Naive thymus-derived CD8-positive, alpha-beta T cell (primary cell): ENCODE measurements at regions not wholly inside any gene's neighbourhood (a gene's known extent, or its start where the extent isn't known, plus 50 kb on each side); places are given as distances from the start of the nearest gene placed in this dataset.

Source experiments
- ATAC-seq, 2 donors: fragments of 150-1000 bp; cut with Tn5 transposase in 1 of 2; sonication (Bioruptor Pico), chemical (Tn5 transposase) in 1 of 2; 1 replicate in 1 of 2; 2 replicates in 1 of 2; pipeline ENCODE4 v1.10.0; 2021; ENCODE audit warnings: mild to moderate bottlenecking in 2 of 2, moderate library complexity in 2 of 2
- POLR2A ChIA-PET: fragments of 350-600 bp; sonication (Branson Sonifier 250); formaldehyde crosslinking; loops from one replicate; lab custom pipeline; 2021; ENCODE audit warnings: antibody characterized with exemption; lab: Charles Lee
- DNase-seq, 10 donors: peaks; one replicate each; pipeline versions ENCODE4 v3.0.0 to v3.0.0-alpha.2; 2020 to 2022
- H3K27ac Mint-ChIP-seq, 10 donors: one replicate each; pipeline ENCODE4 v1.8.0; 2020 to 2022; ENCODE audit warnings: mild to moderate bottlenecking in 10 of 10, mixed read lengths in 10 of 10, moderate library complexity in 4 of 10, inconsistent platforms in 1 of 10
- H3K27me3 Mint-ChIP-seq, 5 donors: one replicate each; pipeline ENCODE4 v1.8.0; 2021 to 2022; ENCODE audit warnings: mixed read lengths in 5 of 5
- H3K36me3 Mint-ChIP-seq, 3 donors: one replicate each; pipeline ENCODE4 v1.8.0; 2020 to 2022; ENCODE audit warnings: mixed read lengths in 3 of 3, mild to moderate bottlenecking in 2 of 3, inconsistent platforms in 1 of 3
- H3K4me1 Mint-ChIP-seq, 4 donors: one replicate each; pipeline ENCODE4 v1.8.0; 2021 to 2022; ENCODE audit warnings: mixed read lengths in 4 of 4
- H3K4me3 Mint-ChIP-seq, 10 donors: one replicate each; pipeline ENCODE4 v1.8.0; 2020 to 2022; ENCODE audit warnings: mild to moderate bottlenecking in 10 of 10, mixed read lengths in 10 of 10, moderate library complexity in 6 of 10, inconsistent platforms in 1 of 10
- H3K9me3 Mint-ChIP-seq, 9 donors: one replicate each; pipeline ENCODE4 v1.8.0; 2020 to 2022; ENCODE audit warnings: mixed read lengths in 9 of 9, mild to moderate bottlenecking in 3 of 9, inconsistent platforms in 1 of 9, moderate library complexity in 1 of 9

- Mint-ChIP-seq H3K9me3 (peaks cover 0 to 14% (median 2%) of the 10 kb centered on the region in 9 donors), H3K27ac (no peak overlapping the region), H3K4me1 (no peaks in the 10 kb centered on the region), H3K27me3 (no peaks in the 10 kb centered on the region), H3K36me3 (no peaks in the 10 kb centered on the region), H3K4me3 (no peak overlapping the region)
- DNase-seq (no peak), ATAC-seq (no peak)
- POLR2A ChIA-PET = no interaction called here
Measured at GRCh38 chr4:45663628-45664081, 460.2 kb downstream of the GABRG1 start.

DNA sequence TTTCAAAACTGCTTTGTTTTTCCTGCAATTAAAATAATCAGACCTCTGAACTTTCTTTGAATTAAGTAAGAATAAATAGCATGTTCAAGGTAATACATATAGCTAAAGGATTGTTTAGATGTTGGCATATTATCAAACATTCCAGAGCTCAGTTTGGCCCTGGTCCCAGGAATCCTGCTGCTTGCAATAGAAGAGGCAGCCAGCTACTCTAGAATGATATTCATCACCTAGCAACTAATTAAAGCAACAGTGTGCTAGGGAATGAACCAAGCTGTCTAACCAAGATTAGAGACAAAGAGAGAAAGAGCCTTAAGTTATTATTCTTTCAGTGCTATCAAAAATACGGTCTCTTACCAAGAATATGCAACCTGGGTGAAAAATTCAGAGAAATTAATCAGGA, 460.9 kb downstream of the GABRG1 start:
- H3K27me3 Mint-ChIP-seq = no peaks in the 10 kb centered on the region
- POLR2A ChIA-PET = no interaction called here
- DNase-seq (no peak), ATAC-seq (no peak)
- H3K4me3 Mint-ChIP-seq = no peak overlapping the region
- H3K4me1 Mint-ChIP-seq = no peaks in the 10 kb centered on the region
- H3K36me3 Mint-ChIP-seq = no peaks in the 10 kb centered on the region
- peaks cover 0 to 13% (median under 1%) of the 10 kb centered on the region in 9 donors for H3K9me3 Mint-ChIP-seq
- no peak overlapping the region for H3K27ac Mint-ChIP-seq

GRCh38 chr4:45661893-45662292, 462.0 kb downstream of the GABRG1 start:
- DNase-seq (no peak), ATAC-seq (no peak)
- Mint-ChIP-seq H3K36me3 (no peaks in the 10 kb centered on the region), H3K27me3 (no peaks in the 10 kb centered on the region), H3K9me3 (peaks cover 0 to 13% (median 0%) of the 10 kb centered on the region in 9 donors), H3K4me1 (no peaks in the 10 kb centered on the region), H3K4me3 (no peak overlapping the region), H3K27ac (no peak overlapping the region)
- POLR2A ChIA-PET = no interaction called here

GRCh38 chr4:45650545-45650944, 473.3 kb downstream of the GABRG1 start:
- H3K4me1 Mint-ChIP-seq = no peaks in the 10 kb centered on the region
- H3K36me3 Mint-ChIP-seq = no peaks in the 10 kb centered on the region
- ATAC-seq (no peak), DNase-seq (no peak)
- peaks cover 0 to 32% (median 7%) of the 10 kb centered on the region in 9 donors for H3K9me3 Mint-ChIP-seq
- POLR2A ChIA-PET = no interaction called here
- no peaks in the 10 kb centered on the region for H3K27me3 Mint-ChIP-seq
- no peak overlapping the region for H3K27ac Mint-ChIP-seq
- H3K4me3 Mint-ChIP-seq = no peak overlapping the region

GRCh38 chr4:45648846-45649245, 475.0 kb downstream of the GABRG1 start:
- H3K4me3 Mint-ChIP-seq = no peak overlapping the region
- POLR2A ChIA-PET = no interaction called here
- no peaks in the 10 kb centered on the region for H3K27me3 Mint-ChIP-seq
- H3K36me3 Mint-ChIP-seq = no peaks in the 10 kb centered on the region
- no peak overlapping the region for H3K27ac Mint-ChIP-seq
- H3K9me3 Mint-ChIP-seq = peaks cover 0 to 31% (median 5%) of the 10 kb centered on the region in 9 donors
- no peak for DNase-seq
- ATAC-seq = no peak
- no peaks in the 10 kb centered on the region for H3K4me1 Mint-ChIP-seq

DNA sequence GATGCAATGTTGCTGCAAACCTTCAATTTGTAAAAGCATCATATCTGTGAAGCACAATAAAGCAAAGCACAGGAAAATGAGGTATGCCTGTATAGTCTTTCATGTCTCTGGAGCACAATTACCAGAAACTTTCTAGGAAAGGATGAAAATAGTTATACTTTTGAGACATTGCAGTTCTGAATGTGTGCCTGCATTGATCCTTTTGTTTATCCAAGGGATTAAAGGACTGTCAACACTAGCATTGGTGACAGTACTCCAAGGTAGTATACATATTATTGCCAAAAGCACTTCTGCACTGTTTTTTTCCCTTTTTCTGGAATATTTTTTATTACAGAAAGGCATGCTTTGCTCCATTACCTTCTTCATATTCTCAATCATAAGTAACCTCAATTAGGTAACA, 476.0 kb downstream of the GABRG1 start:
- POLR2A ChIA-PET = no interaction called here
- no peak overlapping the region for H3K4me3 Mint-ChIP-seq
- peaks cover 2 to 27% (median 7%) of the 10 kb centered on the region in 9 donors for H3K9me3 Mint-ChIP-seq
- H3K27ac Mint-ChIP-seq = no peak overlapping the region
- no peaks in the 10 kb centered on the region for H3K27me3 Mint-ChIP-seq
- ATAC-seq = no peak
- H3K36me3 Mint-ChIP-seq = no peaks in the 10 kb centered on the region
- no peak for DNase-seq
- H3K4me1 Mint-ChIP-seq = no peaks in the 10 kb centered on the region

- H3K4me1 Mint-ChIP-seq = no peaks in the 10 kb centered on the region
- DNase-seq (no peak), ATAC-seq (no peak)
- H3K27me3 Mint-ChIP-seq = no peaks in the 10 kb centered on the region
- H3K36me3 Mint-ChIP-seq = no peaks in the 10 kb centered on the region
- POLR2A ChIA-PET = no interaction called here
- no peak overlapping the region for H3K27ac Mint-ChIP-seq
- H3K9me3 Mint-ChIP-seq = peaks cover 2 to 20% (median 7%) of the 10 kb centered on the region in 9 donors
- no peak overlapping the region for H3K4me3 Mint-ChIP-seq
Measured at GRCh38 chr4:45646885-45647590, 476.8 kb downstream of the GABRG1 start.

GRCh38 chr4:45640281-45640680, 483.6 kb downstream of the GABRG1 start:
- H3K27ac Mint-ChIP-seq = no peak overlapping the region
- H3K36me3 Mint-ChIP-seq = no peaks in the 10 kb centered on the region
- H3K9me3 Mint-ChIP-seq = peaks cover 2 to 39% (median 4%) of the 10 kb centered on the region in 9 donors
- DNase-seq (no peak), ATAC-seq (no peak)
- H3K4me3 Mint-ChIP-seq = no peak overlapping the region
- no peaks in the 10 kb centered on the region for H3K4me1 Mint-ChIP-seq
- no peaks in the 10 kb centered on the region for H3K27me3 Mint-ChIP-seq
- POLR2A ChIA-PET = no interaction called here

DNA sequence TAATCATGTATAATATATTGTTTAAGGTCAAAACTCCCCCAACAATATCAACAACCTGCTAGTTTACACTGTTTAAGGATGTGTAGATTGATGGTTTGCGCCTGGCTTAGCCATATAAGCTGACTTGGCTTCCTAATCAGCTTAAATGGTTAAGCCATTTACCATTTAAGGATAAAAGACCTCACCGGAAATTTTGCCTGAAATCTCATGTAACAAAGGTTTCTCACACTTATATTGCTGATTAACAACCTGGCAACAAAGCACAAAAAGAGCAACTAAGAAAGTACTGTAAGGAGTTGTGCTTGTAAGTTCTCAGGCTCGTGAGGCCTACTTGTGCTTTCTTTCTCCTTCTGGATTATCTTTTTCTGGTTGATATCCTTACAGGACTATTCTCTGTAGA, 485.2 kb downstream of the GABRG1 start:
- no peak for ATAC-seq
- H3K4me1 Mint-ChIP-seq = no peaks in the 10 kb centered on the region
- no peak overlapping the region for H3K4me3 Mint-ChIP-seq
- POLR2A ChIA-PET = no interaction called here
- no peak for DNase-seq
- peaks cover 2 to 50% (median 5%) of the 10 kb centered on the region in 9 donors for H3K9me3 Mint-ChIP-seq
- no peaks in the 10 kb centered on the region for H3K36me3 Mint-ChIP-seq
- H3K27ac Mint-ChIP-seq = no peak overlapping the region
- no peaks in the 10 kb centered on the region for H3K27me3 Mint-ChIP-seq

GRCh38 chr4:45636175-45636574, 487.7 kb downstream of the GABRG1 start:
- POLR2A ChIA-PET = no interaction called here
- ATAC-seq = no peak
- Mint-ChIP-seq H3K4me3 (no peak overlapping the region), H3K27me3 (no peaks in the 10 kb centered on the region), H3K9me3 (peaks cover 0 to 45% (median 4%) of the 10 kb centered on the region in 9 donors), H3K4me1 (no peaks in the 10 kb centered on the region), H3K27ac (no peak overlapping the region), H3K36me3 (no peaks in the 10 kb centered on the region)
- no peak for DNase-seq

GRCh38 chr4:45629717-45630116, 494.1 kb downstream of the GABRG1 start:
- ATAC-seq = no peak
- Mint-ChIP-seq H3K9me3 (peaks cover 0 to 27% (median 8%) of the 10 kb centered on the region in 9 donors), H3K4me3 (no peak overlapping the region), H3K27me3 (no peaks in the 10 kb centered on the region), H3K36me3 (no peaks in the 10 kb centered on the region), H3K27ac (no peak overlapping the region), H3K4me1 (no peaks in the 10 kb centered on the region)
- POLR2A ChIA-PET = no interaction called here
- no peak for DNase-seq

DNA sequence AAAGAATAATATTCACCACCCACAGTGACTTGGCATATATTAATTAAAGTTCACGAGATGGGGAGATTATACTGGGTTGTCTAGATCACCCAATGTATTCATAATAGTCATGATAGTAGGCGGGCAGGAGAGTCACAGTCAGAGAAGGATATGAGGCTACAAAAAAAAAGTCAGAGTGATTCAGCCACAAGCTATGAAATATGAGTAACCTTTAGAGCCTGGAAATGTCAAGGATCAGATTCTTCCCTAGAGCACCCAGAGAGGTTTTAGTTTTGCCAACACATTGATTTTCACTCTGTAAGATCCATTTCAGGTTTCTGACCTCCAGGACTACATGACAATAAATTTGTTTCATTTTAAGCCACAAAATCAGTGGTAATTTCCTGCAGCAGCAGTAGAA, 501.9 kb downstream of the GABRG1 start:
- ATAC-seq = no peak
- Mint-ChIP-seq H3K4me1 (no peaks in the 10 kb centered on the region), H3K36me3 (no peaks in the 10 kb centered on the region), H3K4me3 (no peak overlapping the region), H3K27me3 (no peaks in the 10 kb centered on the region), H3K9me3 (peaks cover 0 to 6% (median 0%) of the 10 kb centered on the region in 9 donors), H3K27ac (no peak overlapping the region)
- DNase-seq = no peak
- POLR2A ChIA-PET = no interaction called here

DNA sequence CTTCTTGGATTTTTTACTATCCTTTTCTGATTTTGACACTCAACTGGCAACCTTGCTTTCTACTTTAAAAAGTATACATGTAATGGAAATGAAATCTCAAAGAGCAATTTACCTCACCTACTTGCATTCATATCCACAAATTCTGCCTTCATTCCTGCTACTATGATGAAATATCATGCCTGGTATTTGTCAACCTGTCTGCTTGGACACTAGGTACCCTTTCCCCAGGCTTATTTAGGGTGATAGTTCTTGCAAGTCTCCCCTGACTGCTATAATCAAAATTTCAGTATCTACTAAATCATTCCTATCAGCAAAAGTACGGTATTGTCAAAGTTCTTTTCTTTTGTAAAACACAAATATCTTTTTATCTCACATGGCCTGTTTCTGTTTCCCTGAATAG, 503.0 kb downstream of the GABRG1 start:
- no peaks in the 10 kb centered on the region for H3K4me1 Mint-ChIP-seq
- H3K4me3 Mint-ChIP-seq = no peak overlapping the region
- POLR2A ChIA-PET = no interaction called here
- peaks cover 0 to 6% (median 0%) of the 10 kb centered on the region in 9 donors for H3K9me3 Mint-ChIP-seq
- ATAC-seq (no peak), DNase-seq (no peak)
- H3K27me3 Mint-ChIP-seq = no peaks in the 10 kb centered on the region
- H3K27ac Mint-ChIP-seq = no peak overlapping the region
- H3K36me3 Mint-ChIP-seq = no peaks in the 10 kb centered on the region
